MM.1S (cell line): ENCODE measurements at regions not wholly inside any gene's neighbourhood (a gene's known extent, or its start where the extent isn't known, plus 50 kb on each side); places are given as distances from the start of the nearest gene placed in this dataset.

Experiments
- EZH2 ChIP-seq: fragments of 300-600 bp; sonication (generic); optimal IDR thresholded peaks from 2 replicates; pipeline ENCODE3; 2017; ENCODE audit warnings: low read depth, mild to moderate bottlenecking, antibody characterized with exemption, low read length, mixed read lengths
- EZH2phosphoT487 ChIP-seq: fragments of 300-600 bp; sonication (generic); IDR thresholded peaks from 2 replicates; pipeline ENCODE4 v1.6.1; 2018; ENCODE audit warnings: antibody characterized with exemption, low read length
- TF ChIP-seq, protein P1 (sequence below): fragments of 300-600 bp; sonication (generic); IDR thresholded peaks from 2 replicates; pipeline ENCODE4 v1.5.1; 2016; ENCODE audit warnings: antibody characterized with exemption, low read length, mixed read lengths

DNA sequence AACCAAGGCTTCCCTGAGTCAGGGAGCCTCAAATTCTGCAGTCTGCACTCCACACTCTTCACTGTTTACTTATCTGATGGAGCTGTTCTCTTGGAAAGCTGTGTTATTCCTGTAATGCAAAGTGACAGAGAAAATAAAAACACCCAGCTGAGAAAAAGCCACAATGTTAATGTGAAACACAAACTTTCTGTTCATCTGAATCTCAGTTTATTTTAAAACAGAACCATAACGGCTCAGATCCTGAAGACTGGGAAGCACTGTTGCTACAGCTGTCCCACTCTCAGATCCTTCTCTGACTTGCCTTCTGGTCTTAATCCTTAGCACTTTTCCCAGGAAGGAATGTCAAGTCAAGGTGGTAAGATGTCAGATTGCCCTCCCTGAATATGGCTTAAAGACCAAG is 736.6 kb downstream of the DHX35 start:
- no peak for TF ChIP-seq EZH2
- TF ChIP-seq, protein P1, sequence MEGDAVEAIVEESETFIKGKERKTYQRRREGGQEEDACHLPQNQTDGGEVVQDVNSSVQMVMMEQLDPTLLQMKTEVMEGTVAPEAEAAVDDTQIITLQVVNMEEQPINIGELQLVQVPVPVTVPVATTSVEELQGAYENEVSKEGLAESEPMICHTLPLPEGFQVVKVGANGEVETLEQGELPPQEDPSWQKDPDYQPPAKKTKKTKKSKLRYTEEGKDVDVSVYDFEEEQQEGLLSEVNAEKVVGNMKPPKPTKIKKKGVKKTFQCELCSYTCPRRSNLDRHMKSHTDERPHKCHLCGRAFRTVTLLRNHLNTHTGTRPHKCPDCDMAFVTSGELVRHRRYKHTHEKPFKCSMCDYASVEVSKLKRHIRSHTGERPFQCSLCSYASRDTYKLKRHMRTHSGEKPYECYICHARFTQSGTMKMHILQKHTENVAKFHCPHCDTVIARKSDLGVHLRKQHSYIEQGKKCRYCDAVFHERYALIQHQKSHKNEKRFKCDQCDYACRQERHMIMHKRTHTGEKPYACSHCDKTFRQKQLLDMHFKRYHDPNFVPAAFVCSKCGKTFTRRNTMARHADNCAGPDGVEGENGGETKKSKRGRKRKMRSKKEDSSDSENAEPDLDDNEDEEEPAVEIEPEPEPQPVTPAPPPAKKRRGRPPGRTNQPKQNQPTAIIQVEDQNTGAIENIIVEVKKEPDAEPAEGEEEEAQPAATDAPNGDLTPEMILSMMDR = no peak
- TF ChIP-seq EZH2phosphoT487 = no peak
